GM19043 (cell line): ENCODE measurements at regions not wholly inside any gene's neighbourhood (a gene's known extent, or its start where the extent isn't known, plus 50 kb on each side); places are given as distances from the start of the nearest gene placed in this dataset.

Experiments used
- ATAC-seq: cut with Tn5 transposase; IDR thresholded peaks from one replicate; pipeline ENCODE4 v1.9.1; 2021; ENCODE audit warnings: low read depth; ENCODE audit not compliant: unreplicated experiment

DNA sequence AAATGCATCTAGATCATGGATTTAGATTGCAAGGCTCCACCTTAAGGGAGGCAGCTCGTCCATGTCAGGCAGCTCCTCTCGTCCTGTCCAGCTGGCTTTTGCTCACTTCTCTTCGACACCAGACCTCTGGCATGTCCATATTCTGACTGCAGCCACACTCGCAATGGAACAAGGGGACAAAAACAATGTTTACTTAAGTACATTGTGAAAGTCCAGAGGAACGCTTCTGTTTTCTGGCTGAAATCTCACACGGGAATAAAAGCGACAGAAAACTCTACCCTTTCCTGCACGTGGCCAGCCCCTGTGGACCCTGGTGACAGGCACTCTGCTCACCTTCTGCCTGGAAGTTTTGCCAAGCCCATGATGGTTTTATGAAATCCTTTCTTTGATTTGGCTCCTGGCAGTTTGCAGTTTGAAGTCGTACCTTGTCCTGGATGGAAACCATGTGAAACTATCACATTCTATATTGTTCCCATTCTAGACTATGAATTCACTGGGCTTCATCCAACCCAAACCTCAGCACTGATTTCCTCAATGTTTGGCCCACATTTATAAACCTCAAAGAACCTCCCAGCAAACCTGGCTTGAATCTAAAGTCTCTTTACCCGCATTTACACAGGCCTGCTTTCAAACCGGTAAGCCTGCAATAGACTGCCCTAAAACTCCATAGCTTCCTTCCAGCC, 134.3 kb upstream of the PIEZO2 start:
- ATAC-seq: no peak

DNA sequence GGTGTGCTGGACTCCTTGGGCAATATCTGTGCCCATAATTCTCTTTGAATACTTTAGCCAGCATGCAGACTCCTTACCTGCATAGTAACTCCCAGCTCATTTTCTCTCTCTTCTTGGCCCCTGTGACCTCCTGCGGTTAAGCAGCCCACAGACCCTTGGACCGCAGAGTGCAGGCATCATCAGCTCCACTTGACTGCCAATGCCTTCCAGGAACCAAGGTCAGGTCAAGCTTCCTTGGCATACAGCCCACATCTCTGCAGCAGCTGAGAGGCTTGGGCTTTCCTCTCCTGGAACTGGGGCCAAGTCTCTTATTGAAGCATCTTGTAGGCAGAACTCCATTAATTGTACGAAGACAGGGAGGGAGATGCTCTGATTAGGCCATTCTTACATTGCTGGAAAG, 130.1 kb upstream of the PIEZO2 start:
- no peak for ATAC-seq

DNA sequence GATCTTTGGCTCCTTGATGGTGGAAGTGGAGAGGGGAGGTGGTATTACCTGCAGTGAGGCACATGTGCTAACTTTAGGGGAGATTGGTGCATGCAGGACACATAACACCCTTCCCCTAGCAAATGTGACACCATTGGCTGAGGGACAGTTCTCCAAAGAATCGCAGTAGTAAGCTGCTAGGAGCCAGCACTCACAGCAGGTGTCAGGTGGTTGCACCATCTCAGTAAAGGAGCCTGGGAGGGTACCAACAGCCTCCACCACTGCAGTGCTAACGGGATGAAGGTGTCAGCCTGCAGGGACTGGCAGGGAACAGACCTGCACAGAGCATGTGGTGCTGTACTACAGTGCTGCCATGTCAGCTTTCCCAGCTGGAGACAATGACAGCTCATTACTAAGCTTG, 127.3 kb upstream of the PIEZO2 start:
- ATAC-seq: no peak

DNA sequence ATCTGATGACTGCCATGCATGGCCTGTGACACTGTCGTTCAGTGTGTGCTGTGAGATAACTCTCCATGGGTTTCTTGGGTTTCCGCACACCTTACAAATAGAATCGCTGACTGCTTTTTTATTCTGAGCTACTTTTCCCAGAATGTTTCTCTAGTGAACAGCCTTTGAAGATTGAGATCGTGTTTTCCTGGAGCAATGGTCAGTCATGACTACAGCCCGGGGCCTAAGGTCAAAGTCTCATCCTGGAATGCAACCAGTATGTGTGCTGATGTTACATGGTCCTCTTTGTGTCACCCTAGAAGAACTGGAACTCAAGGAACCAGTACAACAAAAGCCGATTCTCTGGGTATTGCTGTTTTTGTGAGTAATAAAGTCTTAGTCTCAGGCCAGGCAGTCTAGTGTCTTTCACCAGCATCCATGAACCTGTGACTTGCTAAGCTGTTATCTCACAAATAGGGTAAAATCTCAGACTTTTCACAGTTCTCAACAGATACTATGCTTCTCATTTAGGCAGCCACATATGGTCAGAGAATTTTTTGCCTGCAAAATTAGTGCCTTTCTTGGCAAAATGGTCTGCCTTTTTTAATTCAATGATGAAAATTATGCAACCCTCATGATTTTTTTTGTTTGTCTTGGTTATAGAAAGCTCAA, 124.9 kb upstream of the PIEZO2 start:
- ATAC-seq: no peak

DNA sequence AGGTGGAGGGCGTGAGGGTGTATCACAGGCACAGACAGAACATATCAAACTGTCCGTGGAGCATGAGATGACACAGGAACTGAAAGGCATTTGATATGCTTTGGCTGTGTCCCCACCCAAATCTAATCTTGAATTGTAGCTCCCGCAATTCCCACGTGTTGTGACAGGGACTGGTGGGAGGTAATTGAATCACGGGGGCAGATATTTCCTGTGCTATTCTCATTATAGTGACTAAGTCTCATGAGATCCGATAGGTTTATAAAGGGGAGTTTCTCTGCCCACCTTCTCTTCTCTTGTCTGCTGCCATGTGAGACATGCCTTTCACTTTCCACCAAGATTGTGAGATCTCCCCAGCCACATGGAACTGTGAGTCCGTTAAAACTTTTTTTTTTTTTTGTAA, 123.1 kb upstream of the PIEZO2 start:
- no peak for ATAC-seq

DNA sequence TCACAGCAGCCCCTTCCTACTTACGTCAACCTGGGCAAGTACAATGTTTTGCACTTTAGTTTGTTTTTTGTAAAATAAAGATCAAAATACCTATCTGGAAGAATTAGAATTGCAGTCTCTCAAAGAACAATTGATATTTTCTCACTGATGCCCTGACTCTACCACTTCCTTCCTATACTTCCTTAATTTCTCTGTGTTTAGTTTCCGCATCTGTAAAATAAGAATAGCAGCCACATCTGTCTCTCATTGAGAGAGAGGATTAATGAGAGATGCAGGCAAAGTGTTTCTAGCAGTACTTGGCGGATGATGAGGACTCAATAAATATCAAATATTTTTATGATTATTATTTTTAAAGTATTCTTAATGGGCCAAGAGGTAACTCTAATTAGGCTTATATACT, 122.6 kb upstream of the PIEZO2 start:
- ATAC-seq: no peak

DNA sequence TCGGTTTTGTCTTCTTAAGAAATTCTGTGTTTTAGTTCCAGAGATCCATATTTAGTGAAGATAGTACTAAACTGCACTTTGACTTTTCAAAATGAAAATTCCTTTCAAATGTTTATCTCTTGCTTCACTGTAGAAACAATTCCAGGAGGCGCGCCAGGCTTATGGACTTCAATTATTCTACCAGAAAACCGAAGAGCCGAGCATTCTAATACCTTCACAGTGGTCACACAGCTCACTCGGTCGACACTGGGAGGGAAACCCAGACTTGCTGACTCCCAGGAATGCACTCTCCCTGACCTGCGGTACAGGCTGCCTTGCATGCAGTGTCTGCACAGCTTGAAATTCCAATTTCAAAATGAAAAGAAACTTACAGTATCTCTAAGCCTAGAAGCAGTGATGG, 119.9 kb upstream of the PIEZO2 start:
- no peak for ATAC-seq

DNA sequence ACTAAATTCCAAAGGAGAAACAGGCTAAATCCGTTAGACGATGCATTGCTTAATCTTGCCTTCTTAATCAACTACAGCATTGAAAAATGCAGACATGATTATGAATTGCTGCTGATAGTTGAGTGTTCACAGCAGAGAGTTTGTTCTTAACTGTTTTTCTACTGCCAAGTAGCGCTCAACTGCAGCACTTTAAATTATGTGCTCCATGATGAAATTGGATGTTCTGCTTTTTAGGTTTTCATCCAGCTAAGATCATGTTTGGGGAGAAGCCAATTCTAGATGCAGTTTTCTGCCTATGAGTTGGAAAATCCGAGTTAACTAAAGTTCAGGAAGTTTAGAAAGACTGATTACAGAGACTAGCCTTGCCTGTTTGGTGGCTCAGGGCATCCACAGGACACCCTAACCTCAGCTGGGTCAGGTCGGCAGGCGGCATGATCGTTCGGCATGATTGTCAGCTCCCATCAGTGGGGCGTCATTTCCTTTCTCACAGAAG, 119.4 kb upstream of the PIEZO2 start:
- no peak for ATAC-seq

DNA sequence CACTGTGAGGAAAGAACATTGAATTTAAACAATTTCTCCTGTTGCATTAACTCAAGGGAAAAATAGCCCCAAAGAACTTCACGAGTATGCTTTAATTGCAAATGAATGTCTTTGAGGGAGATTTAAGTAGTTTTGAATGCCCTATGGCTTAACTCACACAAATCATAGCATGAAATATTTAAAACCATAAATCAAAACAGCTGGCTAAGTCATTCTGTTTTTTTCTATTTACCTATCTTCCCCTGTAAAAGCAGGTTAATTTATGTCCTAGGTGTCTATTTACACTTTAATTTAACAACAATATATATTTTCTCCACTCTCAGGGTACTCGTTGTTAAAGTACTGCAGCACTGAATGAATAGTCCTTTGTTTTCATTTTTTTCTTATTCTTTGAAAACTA, 118.8 kb upstream of the PIEZO2 start:
- no peak for ATAC-seq

DNA sequence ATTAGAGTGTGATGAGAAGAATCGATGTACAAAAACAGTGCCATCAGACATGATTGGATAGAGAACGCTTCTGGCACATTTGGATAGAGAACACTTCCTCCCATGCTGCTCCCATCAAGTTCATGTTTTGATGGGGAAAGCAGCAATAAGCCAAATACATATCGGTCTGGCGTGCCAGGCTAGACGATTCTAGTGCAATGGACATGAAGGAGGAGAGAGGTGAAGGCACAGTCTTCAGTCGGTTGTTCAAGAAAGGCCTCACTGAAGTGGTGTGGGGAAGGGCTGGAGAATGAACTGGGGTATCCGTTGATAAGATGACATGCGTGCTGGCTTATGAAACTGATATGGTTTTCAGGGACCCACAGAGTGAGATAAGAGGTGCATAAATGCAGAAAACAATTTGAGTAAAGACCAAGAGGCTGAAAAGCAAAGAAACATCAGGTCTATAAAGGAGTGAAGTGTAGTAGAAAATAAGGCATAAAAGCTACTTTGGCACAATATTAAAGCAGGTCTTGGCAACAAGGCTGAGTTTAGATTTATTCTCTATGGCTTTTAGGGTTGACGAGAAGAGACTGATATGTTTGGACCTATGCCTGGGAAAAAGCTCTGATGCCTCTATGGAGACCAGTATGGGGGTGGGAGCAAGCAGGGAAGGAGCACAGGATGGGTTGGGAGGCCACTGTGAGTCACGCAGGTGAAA, 117.6 kb upstream of the PIEZO2 start:
- ATAC-seq: no peak

DNA sequence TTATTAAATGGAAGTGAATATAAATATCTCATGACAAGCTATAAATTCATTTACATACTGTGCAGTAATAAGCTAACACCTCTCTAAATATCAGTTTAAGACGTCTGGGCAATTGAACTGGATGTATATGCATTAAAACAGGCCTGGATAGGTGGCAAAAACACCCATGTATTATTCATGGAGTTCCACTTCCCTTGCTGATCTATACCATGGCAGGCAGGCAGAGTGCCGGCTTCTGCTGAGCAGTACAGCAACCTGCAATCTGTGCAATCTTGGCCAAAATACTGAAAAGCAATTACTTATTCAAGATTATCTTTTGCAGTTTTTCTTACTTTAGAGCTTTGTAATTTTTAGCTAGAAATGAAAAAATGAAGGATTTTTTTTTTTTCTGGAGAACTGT, 112.1 kb upstream of the PIEZO2 start:
- no peak for ATAC-seq

DNA sequence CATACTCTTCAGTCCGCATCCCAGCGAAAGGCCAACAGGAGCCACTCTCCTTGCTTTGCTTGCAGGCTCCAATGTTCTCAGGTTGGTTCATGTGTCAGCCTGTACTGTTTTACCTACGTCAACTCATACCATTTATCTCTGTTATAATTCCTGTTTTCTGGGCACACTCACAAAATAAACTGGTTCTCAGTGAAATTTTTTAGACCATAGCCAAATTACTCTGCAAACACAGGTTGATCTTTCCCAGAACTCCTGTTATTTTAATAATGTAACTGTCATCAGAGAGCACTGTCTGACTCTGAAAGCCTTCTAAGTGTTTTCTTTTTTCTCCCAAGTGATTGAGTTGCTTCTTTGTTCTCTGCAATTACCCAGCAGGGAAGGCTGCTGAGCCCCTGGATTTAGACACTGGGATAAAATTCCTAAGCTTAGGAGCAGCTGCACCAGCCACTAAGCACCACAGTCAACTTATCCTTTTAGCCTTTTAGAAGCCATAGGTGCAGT, 111.6 kb upstream of the PIEZO2 start:
- ATAC-seq: no peak

DNA sequence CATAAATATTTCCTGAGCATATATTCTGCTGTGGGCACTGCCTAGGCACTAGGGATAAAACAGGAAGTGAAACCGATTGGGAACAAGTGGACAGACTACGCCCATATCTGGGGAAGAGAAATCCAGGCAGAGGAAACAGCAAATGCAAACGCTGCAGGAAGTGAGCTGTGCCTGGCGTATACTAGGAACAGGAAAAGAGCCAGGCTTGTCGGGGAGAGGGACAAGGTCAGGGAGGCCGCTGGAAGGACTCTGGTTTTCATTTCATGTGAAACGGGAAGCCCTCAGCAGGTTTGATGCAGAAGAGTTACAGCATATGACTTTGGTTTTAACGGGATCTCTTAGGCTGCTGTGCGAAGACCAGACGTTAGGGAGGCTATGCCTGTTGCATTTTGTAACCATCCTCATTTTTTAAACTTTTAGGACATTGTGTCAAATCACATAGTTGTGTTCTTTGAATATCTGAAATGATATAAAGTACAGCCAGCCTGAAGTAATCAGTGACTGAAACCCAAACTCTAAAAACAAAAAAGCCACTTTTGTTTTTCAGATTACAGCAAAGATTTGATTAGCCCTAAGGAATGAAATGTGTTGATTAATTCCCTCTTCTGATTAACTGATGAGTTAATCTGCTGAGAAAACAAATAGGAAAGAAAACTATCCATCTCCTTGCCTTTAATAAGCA, 110.2 kb upstream of the PIEZO2 start:
- no peak for ATAC-seq

DNA sequence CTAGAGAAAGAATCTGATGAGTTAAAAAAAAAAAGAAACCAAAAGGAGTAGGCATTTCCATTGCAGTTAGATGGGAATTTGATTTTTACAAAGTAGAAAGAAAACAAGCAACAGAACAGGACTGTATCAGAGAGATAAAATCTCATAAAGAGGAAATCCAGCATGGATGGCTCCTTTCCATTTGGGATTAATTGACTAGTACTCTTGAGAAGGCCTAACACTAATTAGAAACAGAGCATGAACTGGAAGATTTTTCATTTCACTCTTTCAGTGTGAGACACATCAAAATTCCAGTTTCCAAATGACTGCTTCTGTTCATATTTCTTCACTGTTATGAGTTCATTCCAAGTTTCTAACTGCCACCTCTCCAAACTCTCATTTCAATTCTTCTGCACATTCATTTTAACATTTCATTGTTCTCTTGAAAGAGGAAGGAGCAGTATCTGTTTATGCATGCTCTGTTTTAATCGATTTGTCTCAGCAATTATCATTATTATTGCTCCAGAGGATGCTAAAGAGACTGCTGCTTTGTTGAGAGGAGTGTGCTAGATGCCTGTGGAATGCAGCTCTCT, 108.8 kb upstream of the PIEZO2 start:
- no peak for ATAC-seq

DNA sequence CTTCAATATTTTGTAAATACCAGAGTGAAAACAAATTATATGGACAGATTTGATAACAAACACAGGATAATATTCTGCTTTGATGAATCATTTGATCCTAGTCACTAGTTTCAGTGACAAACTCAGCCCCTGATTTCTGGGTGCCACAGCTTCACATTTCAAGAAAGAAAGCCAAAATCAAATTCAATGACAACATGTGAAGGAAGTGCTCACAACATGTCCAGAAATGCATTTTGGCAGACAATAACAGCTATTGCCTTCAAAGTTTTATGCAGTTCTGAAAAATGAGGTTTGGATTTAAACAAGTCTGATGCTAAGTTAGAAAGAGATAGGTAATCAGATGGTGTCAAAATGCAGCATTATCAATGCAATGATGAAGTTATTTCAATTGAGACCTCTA, 106.9 kb upstream of the PIEZO2 start:
- no peak for ATAC-seq

DNA sequence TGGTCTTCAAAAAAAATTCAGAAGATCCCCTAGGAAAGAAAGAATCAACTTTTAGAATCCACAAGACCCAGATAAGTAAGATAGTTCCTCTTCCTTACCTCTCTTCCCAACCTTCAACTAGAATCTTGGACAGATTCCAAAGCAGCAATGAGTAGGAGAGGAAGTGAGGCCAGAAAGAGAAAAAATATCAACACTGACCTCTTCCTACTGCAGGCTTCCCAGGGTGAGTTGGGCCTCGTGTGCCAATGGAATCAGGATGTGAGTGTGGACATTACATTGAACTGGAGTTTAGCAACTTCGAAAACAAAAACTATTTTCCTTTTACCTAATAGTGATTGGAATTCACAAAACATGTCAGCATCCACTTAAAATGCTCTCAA, 102.5 kb upstream of the PIEZO2 start:
- ATAC-seq: no peak

DNA sequence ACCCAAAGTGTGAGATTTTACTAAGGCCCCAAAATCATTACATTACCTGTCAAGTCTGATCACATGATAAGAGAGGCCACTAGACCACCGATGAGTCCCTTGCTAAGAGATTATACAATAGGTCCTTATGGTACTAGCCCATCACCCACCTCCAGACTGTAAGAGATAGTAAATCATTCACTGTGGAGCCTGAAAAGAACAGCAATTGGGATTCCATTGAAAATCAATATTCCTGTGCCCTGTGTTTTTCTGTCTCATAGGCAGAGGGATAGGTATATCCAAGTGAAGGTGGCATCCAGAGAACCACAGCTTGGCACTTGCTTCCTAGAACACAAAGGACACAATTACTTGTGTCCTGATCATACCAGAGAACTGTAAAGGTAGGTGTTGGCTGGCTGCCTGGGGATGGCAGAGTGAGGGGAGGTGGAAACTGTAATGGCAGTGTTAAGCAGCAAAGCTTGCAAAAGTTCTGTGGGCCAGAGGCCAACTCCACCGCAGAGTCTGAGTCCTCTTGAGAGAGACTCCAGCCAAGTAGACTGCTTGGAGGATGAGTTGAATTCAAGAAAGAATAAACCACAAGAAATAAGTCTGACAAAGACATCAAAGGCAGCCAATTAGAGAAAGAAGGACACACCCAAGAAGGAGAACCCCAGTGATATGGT, 102.0 kb upstream of the PIEZO2 start:
- ATAC-seq: no peak

DNA sequence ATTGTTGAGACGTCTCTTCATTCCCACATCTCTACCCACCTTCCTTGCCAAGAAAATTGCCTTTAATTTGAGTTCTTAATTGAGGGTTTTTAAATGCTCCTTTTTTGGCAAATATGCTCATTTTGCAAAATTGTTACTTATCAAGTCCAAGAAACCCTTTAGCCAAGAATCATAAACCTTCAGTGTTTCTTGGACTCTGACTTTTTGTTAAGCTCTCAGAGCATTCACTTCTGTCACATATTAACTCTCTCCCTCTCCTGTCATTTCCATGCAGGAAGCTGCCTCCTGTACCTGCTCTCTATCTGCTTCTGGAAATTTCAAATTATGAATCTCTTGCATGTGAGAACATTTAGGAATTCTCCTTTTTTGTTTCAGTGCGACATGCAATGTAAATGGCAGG, 100.0 kb upstream of the PIEZO2 start:
- ATAC-seq: no peak

DNA sequence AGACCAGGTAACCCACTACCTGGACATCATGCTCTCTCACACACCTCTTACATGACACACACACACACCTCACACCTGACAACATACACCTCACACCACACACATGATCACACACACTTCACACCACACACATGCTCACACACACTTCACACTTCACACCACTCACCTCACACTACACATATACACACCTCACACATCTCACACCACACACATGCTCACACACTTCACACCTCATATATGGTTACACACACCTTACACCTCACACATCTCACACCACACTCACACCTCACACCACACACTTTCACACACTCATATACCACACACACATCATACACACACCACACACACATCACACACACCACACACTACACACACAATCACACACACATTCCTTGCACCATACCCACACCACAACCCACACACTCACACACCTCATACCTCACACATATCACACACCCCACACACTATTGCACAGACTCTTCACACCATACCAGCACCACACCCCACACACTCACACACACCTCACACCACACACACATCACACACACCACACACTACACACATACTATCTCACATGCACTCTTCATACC, 98.1 kb upstream of the PIEZO2 start:
- no peak for ATAC-seq
